GM21367 (cell line): ENCODE measurements at regions not wholly inside any gene's neighbourhood (a gene's known extent, or its start where the extent isn't known, plus 50 kb on each side); places are given as distances from the start of the nearest gene placed in this dataset.

Experiments used
- ATAC-seq: cut with Tn5 transposase; IDR thresholded peaks from one replicate; pipeline ENCODE4 v1.9.1; 2021; ENCODE audit not compliant: unreplicated experiment

DNA sequence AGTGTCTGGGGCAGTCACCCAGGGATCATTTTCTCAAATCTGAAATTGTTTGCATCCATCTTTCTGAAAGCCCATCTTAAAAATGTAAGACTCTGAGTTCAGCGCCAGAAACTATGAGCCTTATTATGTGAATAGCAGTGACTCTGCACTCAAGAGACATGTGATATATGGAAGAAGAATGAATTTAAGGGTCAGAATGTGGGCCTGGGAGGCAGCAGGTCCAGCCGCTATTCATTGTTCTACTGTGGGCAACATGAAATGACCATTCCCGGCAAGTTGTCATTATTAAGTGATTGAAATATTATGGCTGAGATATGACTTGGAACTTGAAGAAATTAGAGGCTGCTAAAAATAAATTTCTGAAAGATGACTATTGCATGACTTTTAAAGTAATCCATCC lies 228.6 kb upstream of the ARRDC4 start:
- ATAC-seq, result no peak

DNA sequence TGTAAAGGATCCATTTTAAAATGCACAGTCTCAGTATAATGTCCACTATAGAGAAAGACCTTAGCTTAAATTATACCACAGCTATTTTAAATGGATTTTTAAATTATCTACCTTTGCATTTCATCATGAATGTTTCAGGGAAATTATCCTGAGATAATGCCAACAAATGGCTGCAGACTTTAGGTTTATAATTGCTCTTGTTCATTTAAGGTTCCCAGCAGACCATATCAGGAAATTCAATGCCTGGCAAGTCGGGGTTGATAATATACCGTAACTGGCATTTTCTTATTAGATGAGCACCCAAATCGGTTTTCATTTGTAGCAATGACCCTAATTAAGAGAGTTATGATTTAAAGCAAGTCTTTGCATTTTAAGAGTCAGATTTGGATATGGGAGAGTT lies 227.1 kb upstream of the ARRDC4 start:
- no peak for ATAC-seq

DNA sequence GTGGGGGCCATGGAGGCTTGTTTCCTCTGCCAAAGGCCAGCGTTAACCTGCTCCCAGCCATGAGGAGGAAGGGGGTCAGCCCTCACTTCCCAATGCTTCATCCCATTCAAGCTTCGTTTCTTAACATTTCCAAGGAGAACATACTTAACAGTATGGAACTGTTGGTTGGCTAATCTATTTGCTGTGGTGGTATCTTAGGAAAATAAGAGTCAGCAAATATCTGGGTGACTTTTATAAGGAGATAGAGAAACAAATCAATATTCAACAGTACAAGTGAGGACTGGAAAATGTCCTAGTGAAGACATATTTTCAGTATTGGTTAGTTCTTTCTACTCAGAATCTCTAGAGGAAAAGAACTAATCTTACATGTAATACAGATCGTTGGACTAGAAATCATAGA lies 223.8 kb upstream of the ARRDC4 start:
- ATAC-seq, result no peak

DNA sequence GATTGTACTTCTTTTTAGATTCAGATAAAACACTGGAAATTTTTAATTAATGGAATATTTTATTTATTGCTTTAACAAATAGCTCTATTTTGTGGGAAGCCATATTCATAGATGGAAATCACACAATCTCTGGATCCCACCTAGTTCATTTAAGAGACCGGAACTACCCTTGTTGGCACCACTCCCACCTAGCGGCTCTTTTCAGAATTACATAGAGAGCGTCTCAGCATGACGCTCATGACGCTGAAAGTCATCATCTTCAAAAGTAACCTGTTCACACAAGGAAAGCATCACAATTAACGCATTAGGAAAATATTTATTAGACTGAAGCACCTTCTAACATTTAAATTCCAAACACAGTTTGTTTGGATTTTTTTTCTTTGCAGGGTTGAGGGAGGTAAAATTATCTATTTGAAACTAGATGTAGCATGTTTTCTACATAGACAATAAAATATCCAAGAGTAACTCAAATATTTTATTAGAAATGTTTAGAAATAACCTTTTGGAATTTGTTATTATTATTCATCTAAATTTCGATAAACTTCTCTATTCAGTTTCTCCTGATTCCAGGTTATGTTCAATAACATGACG lies 214.9 kb upstream of the ARRDC4 start:
- peak; percentile 94 for ATAC-seq

DNA sequence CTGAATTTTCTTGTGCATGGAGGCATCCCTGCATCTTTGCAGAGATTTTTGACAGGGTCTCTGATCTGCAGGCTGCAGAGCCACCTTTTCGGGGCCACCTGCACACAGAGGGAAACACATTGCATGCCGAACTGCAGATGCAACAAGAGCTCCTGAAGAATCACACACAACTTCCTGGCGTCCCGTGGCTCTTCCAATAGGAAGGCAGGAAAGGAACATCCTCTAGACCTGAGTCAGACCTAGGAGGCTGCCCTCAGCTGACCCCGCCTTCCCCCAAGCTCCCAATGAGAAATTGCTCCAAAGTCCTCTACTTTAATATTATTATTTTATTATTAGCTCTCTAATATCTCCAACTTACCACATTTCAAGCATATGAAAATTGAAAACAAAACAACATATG lies 213.2 kb upstream of the ARRDC4 start:
- no peak for ATAC-seq

DNA sequence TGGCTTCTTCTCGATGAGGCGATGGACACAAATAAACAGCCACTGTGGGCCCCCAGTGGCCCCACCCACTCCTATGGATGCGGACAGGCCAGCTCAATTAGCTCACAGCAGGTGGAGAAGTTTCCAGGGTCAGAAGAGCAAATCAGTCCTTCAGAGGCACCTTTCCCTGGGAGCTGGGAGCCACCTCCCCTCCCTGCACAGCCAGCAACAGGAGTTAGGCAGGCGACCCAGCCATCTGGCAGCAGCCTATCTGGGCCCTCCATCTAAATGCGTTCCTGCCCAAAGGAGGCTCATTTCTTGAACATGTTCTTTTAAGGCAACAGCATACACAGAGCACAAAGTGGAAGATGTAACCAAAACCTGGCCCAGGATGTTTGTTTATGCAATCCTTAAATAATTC lies 211.9 kb upstream of the ARRDC4 start:
- ATAC-seq, result no peak

DNA sequence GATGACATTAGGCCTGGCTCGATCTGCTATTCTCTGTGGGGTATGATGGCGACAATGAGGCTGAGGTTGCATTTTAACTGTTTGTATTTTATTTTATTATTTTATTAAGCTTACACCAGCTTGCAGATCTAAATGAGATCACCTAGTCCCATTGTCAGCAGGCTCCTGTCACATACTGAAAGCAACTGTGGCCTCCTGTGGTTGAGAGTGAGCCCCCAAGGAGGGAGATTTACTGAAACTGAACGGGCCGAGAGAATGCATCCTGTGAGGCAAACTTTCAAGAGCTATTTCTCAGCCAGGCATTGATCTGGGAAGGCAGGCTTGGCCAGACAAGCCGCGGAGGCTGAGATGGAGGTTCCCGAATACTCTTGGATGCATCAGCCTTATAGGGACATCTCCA lies 210.4 kb upstream of the ARRDC4 start:
- no peak for ATAC-seq

DNA sequence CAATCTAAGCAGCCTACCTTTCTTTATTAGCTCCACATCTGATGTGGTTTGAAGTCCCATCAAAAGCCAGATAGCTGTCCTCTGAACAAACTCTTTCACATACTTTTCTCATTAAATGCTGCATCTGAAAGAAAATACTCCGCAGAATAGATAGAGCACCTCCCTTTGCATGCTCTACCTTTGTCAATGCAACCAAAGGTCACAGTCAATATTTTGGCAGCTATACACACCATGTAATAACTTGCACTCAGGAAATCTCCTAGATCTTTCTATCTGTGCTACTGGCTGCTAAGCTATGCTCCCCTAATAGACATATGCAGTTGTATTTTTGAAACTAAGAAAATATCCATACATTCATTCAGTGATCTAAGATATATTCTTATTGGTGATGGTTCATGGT lies 204.8 kb upstream of the ARRDC4 start:
- no peak for ATAC-seq

DNA sequence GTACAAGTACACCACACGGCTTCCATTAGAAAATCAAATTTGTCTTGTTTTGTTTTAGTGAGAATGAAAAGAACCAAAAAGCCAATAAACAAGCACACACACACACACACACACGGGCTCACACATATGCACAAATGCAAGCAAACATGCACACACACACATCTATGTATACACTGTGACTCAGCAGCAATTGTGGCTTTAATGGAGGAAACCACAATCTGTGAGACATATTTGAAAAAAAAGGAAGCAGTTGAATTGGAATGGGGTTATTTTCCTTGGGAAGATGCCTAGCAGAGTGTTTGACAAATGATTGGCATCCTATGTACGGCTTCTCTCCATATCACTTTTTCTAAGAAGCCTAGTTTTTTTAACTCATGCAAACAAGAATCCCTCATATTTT lies 201.1 kb upstream of the ARRDC4 start:
- ATAC-seq, result no peak

DNA sequence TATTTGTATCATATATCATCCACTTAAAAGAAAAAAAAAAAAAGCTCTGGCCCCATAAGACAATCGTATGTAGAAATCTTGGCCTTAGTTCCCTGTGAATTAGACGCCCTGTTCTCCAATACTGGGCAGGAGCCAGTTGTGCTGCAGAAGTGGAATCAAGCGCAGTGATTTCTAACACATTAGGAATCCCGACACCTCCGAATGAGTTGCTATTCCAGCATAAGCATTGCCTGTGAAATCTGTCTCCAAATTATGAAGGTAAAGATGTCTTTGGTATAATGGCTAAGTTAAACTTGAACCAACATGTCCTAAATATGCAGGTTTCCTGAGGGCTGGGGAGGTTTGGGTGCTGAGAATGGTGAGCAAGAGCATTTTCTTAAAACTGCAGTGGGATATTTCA lies 199.4 kb upstream of the ARRDC4 start:
- ATAC-seq, result no peak

DNA sequence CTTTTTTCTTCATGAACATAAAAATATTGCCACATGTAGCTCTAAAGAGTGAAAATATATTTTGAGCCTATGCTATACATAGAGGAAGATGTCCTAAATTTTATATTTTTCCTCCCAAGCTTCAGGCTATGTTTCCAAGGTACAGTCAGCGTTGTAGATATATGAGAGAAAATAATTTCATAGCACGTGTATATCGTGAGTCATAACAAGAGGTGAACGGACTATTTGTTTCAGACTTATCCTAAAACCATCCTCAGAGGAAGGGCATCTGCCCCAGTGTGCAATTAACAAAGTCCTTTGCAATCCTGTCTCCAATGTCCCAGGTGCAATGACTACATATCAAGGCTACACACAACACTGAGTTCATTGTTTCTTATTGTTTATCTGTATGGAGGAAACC lies 177.3 kb upstream of the ARRDC4 start:
- ATAC-seq, result no peak

DNA sequence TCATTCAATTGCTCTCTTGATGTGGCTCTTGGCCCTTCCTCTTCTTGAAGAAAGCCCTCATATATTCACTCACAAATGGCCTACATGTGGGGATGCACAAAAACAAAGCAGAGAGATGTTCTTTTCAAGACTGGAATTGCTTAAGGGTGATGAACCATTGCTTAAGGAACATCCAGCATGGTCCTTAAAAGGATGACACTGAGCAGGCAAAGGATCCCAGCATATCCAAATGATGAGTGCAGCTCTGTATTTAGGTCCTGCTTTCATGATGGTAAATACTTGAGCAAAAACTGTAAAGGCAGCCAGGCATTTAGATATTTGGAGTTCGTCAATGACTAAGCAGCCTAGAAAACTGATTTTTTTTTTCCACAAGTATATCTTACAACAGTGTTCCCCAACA lies 173.8 kb upstream of the ARRDC4 start:
- ATAC-seq, result no peak

DNA sequence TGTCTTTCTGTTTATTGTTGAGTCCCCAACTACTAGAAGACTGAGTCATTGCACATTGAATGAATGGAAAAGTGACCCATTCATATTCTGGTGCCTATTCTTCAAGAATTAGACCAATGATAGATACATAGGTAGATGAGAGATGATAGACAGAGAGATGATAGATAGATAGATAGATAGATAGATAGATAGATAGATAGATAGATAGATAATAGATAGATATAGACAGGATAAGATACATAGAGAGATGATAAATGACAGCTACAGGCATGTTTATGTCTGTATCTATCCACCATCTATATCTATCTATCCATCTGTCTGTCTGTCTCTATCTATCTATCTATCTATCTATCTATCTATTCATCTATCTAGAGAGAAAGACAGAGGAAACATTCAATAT lies 170.3 kb upstream of the ARRDC4 start:
- no peak for ATAC-seq

DNA sequence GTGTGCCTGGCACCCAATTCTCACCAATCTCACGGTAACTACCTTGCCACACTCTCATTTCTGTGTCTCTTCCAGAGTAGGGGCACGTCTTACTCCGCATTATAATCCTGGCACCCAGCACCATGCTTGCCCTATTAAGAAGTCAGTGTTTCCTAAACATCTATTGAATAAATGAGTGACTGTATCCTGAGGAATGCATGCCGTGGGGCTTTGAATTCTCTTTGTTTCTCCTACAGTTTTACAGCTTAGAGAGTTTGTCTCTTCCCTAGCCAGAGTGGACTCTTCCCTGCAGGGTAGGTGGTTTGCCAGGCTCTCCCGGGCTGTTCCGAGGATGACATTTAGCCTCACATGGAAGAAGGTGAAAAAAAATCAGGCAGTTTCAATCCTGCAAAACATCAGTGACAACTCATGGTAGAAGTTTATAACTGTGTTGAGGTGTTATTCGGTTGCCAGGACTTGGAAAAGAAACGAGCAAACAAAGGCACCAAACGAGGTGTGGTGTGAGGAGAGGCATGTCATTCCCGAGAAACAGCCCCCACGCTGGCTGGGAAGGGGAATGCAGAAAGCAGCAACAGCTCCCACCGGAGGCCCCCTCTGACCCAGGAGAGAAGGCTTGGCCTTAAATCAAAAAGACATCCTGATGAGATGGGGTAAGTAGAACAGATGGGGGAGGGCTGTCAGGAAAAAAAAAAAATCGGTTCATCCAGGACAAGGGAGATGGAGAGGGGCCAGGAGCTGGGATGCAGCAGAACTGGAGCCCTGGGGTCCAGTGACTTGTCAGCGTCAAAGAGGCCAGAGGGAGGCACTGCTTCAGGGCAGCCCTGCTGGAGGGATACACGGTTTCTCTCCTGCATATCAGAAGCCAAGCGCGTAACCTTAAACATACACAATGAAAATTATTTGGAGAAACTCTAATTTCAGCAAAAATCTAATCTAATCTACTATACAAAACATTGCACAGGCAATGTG lies 168.4 kb upstream of the ARRDC4 start:
- ATAC-seq, result no peak

DNA sequence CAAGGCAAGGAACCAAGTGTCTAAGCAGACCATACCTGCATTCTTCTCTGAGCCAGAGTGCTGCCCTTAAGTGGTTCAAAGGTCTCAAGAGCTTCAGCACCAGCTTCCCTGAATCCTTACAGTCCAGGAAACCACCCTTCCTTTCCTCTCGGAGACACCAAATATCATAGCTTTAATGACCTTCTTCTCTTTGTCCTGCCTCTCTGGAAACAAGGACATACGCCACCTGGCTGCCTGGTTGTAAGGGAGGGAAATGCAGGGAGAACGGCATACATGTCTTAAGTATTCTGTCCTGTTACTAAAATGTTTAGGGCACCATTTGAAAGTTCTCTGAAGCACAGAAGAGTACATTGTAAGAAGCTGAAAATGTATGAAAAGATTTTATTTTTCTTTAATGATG lies 155.6 kb upstream of the ARRDC4 start:
- ATAC-seq, result no peak

DNA sequence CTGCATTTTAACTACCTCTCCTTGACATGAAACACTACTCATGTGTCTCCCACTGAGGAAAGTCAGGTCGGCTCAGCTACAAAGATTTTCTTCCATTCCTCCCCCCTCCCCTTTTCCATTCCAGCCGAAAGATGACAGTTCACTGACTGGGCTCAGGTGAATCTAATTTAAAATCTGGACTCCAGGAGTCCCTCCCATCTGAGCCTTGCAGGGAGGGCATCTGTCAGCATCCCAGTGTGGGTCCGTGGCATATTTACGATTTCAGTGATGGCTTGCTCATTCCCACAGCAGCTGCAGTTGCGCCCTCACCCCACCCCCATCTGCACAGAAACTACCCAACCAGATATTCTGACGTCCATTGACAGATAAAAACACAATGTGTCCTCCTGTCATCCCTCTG lies 153.7 kb upstream of the ARRDC4 start:
- ATAC-seq, result no peak

DNA sequence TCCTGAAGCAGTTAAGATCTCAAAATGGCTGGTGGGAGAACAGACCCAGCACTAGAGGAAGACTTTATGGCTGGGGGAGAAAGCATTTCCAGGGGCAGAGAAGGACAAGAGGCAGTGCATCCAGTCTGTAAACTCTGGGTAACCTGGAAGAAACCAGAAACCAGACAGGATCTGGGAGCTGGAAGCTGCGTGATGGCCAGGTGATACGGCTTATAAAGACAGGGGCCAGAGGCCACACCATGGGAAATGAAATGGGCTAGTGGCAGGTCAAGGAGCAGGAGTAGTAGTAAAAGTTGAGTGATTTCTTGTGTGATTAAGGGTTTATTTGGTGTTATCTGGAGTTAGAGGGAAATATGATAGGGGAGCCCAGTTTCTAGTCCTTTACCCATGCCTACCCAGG lies 144.7 kb upstream of the ARRDC4 start:
- no peak for ATAC-seq

DNA sequence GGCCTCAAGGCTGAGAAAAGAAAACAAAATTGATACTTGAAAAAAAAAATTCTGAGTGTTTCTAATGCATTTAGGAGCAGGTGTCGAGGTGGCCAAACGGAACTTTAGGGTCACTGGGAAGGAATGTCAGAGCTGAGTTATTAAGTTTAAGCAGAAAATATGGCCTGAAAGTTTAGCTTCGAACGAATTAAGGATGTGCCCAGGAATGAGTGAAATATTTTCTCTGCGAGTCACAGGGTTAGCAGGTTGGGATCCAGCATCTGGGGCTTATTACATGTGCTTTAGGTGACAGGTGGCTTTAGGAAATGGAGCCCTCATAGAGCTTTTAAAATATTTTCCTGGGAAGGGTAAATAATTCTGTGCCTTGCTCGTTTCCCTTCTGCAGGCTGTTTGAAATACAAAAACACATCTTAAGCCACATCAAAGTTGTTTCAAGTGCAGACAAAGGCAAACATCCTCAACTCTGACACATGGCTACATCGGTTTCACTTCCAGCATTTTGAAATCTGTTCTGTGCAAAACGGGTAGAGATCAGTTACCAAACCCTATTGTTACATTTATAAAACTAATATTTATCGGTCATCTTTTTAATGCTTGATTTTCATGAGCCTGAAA lies 143.1 kb upstream of the ARRDC4 start:
- ATAC-seq, result no peak

DNA sequence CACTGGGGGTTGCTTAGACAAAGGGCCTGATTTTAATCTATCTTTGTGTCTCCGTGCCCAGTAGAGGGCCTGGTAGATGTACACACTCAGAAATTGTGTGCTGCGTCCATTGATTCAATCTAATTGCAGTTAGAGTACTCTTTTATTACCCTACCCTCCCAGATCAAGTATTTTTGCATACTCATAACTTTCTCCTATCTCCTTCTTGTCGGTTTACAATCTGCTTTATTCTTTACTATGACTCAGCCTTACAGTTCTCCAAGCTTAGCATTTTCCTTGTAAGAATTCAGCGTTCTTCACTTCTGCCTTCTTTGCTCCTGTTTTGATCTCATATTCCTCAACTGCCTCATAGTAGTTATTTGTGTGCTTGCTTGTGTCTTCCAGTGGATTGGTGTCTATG lies 124.5 kb upstream of the ARRDC4 start:
- no peak for ATAC-seq

DNA sequence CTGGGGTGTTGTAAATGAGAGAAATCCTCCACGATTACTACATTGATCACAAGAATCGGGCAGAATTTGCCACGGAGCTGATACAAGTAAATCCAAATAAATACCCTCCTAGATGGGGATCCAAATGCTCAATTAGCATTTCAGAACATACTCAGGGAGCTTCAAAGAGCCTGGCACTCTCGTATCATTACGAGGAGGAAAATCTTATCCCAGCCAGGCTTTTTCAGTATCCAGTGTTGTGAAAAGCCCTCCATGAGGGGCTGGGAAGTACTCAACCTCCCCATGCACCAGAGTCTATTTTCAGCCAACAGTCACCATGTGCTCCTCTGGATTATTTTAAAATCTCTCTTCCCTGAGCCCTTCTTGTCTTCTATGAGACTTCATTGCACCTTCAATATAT lies 122.6 kb upstream of the ARRDC4 start:
- ATAC-seq, result no peak

DNA sequence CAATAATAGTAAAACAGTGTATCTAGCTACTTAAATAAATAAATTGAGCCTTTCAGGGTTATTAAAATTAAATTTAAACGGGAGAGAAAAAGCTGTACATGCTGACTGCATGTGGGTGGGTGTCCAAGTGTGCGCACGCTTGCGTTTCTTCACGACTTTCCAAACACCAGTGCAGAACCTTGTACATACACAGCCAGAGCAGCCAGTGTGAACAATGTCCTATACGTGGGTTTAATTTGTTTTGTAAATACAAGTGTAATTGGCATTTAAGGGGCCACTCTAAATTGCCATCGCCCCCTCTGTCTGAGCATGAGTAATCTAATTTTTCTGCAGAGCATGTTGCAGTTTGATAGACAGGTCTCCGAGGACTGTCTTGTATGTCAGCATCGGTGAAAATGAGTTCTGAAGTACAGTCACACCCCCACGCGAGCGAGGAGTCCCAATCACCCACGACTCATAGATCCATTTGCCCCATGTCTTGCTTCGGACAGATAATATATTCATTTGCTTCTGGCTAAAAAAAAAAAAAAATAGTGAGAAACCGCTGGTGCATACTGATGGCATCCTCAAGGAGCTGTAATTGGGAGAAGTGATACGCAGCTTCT lies 121.8 kb upstream of the ARRDC4 start:
- ATAC-seq, result no peak

DNA sequence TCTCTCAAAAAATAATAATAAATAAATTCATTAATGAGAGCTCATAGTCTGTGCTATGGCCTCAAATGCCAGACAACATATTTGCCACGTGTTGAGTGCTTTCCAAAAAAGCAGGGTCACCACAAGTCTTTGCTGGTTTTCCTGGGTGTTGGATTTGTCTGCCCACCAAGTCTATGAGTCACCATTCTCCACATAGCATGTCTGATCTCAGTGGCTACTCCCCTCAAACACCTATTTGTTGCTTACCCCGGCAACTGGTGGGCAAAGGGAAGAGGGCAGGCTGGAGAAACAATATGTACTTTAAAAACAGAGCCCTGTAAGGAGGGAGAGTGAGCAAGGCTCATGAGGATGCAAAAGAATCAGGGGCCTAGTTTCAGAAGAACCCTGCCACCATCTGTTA lies 120.0 kb upstream of the ARRDC4 start:
- ATAC-seq, result no peak
